IPS DF 6.9 (cell line): ENCODE measurements at regions not wholly inside any gene's neighbourhood (a gene's known extent, or its start where the extent isn't known, plus 50 kb on each side); places are given as distances from the start of the nearest gene placed in this dataset.
A peak's percentile ranks its signal among the peaks of the same experiment; 100 is the strongest.

Experiments used
- DNase-seq: peaks from one replicate; pipeline ENCODE4 v3.0.0-alpha.2; 2013; ENCODE audit warnings: low read depth, low spot score
- H3K27ac ChIP-seq: one replicate; pipeline ENCODE4 v1.5.1; 2013; ENCODE audit warnings: low read length, control low read depth
- H3K27me3 ChIP-seq: 2 replicates; pipeline ENCODE4 v1.6.1; 2013; ENCODE audit warnings: mild to moderate bottlenecking, low read length; ENCODE audit not compliant: control insufficient read depth, insufficient read depth
- H3K36me3 ChIP-seq: 2 replicates; pipeline ENCODE4 v1.6.1; 2013; ENCODE audit warnings: low read length; ENCODE audit not compliant: control insufficient read depth, insufficient read depth
- H3K4me1 ChIP-seq: 2 replicates; pipeline ENCODE4 v1.6.1; 2013; ENCODE audit warnings: low read length; ENCODE audit not compliant: control insufficient read depth, insufficient read depth
- H3K4me3 ChIP-seq: 2 replicates; pipeline ENCODE4 v1.5.1; 2013; ENCODE audit warnings: mild to moderate bottlenecking, low read length
- H3K9me3 ChIP-seq: 2 replicates; pipeline ENCODE4 v1.6.1; 2013; ENCODE audit warnings: low read length, inconsistent platforms; ENCODE audit not compliant: control insufficient read depth, insufficient read depth
- WGBS: extraction: QIAGEN DNeasy Blood & Tissue Kit; methylation state at CpG from one replicate; pipeline ENCODE4 v1.1.7; 2013; ENCODE audit warnings: mixed read lengths, missing lambda C conversion rate; ENCODE audit not compliant: insufficient read length, insufficient coverage; 5-methylcytosine and 5-hydroxymethylcytosine counted together

DNA sequence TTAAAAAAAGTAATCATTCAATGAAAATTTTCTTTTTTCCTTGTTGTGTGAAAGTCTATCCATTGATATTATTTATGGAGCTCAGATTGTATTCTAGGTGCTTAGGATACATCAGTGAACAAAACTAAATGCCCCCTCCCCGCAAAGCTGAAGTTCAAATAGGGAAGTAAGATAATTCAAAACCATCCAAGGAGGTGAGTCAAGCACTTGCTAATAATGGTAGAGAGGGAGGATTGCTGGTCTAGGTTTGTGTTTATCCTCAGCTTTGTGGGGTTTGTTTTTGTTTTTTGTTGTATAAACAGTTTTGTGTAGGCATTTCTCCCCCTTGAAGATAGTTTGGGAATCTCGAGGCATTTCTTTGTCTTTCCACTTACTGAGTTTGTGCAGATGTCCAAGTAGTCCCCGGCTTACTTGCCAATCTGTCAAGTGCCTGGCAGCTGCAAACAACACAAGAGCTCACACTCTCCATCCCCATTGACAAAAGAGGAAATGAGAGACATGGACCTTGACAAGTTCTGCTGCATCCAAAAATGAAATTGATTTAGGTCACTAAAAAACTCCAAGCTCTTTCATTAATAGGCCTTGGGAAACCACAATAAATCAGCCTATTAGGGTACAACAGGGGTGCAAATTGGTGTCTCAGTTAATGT is 575.8 kb upstream of the TBL1XR1 start:
- Histone ChIP-seq H3K4me3 (no peak overlapping the region), H3K36me3 (no peaks in the 10 kb centered on the region), H3K27me3 (no peaks in the 10 kb centered on the region), H3K4me1 (no peaks in the 10 kb centered on the region), H3K9me3 (no peaks in the 10 kb centered on the region), H3K27ac (no peak overlapping the region)
- no CpG with 5 or more reads among the region's 3 CpGs for WGBS
- DNase-seq: no peak

DNA sequence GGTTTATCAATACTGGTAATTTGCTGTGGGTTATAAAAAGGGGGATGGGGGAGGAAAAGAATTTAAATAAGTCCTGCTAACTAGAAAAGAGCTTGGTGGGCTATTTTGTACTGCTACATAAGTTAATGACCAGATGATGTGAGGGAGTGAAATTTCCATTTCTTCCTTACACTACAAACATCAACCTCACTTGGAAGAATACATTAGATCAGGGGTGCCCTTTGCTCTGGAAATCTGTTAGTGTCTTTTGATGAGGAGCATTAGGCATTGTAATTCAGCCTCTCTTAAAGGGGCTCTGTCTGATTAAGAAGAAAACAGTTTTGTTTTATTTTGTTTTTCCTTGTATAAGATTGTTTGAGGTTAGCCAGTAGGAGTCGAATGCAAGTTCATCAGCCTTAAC is 576.4 kb upstream of the TBL1XR1 start:
- DNase-seq: no peak
- Histone ChIP-seq H3K4me3 (no peak overlapping the region), H3K36me3 (no peaks in the 10 kb centered on the region), H3K27me3 (no peaks in the 10 kb centered on the region), H3K27ac (no peak overlapping the region), H3K9me3 (no peaks in the 10 kb centered on the region), H3K4me1 (no peaks in the 10 kb centered on the region)
- no CpG with 5 or more reads among the region's 1 CpG for WGBS

DNA sequence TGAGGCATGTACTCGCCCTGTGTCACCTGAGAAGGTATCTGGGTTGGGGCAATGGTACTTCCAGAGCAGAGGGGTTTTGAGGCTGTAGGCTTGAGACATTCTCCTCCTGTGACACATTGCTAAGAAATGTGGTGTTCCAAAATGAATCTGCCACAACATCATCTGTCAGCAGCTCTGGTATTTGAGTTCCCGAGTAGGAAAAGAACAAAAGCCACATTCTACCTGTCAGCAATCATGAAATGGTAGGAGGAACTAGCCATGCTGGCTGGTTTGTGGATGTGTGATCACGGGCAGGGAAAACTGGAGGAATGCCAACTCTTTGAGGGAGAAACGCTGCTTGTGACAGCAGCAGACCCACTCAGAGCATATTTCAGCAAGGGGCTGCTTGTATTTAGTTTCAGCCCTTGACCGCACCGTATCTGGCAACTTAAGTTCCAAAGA is 579.4 kb upstream of the TBL1XR1 start:
- Histone ChIP-seq H3K27me3 (no peaks in the 10 kb centered on the region), H3K27ac (no peak overlapping the region), H3K4me1 (0 out of 2 replicates have a peak, but pooled peaks cover 2% of the 10 kb centered on the region), H3K9me3 (no peaks in the 10 kb centered on the region), H3K4me3 (no peak overlapping the region), H3K36me3 (no peaks in the 10 kb centered on the region)
- DNase-seq: no peak
- no CpG with 5 or more reads among the region's 6 CpGs for WGBS

DNA sequence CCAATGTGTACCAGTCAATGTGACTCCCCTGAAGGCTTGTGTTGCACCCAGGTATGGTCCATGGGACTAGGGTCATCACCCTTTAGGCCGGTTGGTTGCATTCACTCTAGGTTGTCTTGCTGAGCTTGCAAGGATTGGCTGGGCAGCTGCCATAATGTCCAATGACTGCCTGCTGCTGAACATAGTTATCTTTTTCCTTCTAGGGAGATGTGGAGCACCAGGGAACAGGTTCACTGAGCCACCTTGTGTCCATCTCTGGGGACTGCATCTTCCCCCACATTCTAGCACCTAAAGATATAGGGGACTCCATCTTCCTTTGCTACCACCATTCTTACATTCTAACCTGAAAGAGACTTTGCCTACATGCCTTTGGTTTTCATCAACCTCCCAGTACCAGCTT is 580.4 kb upstream of the TBL1XR1 start:
- no peak overlapping the region for H3K4me3 ChIP-seq
- H3K27ac ChIP-seq: no peak overlapping the region
- WGBS: no CpG with 5 or more reads among the region's 1 CpG
- peak; percentile 33 for DNase-seq
- H3K9me3 ChIP-seq: no peaks in the 10 kb centered on the region
- H3K27me3 ChIP-seq: no peaks in the 10 kb centered on the region
- H3K4me1 ChIP-seq: 0 out of 2 replicates have a peak, but pooled peaks cover 2% of the 10 kb centered on the region
- H3K36me3 ChIP-seq: no peaks in the 10 kb centered on the region

DNA sequence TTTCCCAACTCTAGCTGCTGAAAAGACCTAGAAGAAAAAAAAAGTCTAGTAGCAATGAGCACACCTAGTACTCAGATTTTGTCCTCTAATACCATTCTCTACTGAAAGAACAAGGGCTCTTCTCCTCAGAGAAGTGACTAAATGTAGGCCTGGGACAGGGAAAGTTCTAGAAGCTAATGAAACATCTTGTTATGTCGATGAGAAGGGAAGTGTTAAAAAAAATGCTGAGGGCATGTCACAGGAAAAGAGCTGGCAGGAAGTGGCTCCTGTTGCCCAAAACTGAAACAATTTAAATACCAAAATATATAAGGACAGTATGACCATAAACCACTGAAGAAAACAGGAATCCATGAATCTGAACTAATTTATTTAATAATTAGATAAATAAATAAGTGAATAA is 581.4 kb upstream of the TBL1XR1 start:
- WGBS: no CpG with 5 or more reads among the region's 1 CpG
- Histone ChIP-seq H3K27ac (no peak overlapping the region), H3K27me3 (no peaks in the 10 kb centered on the region), H3K4me1 (0 out of 2 replicates have a peak, but pooled peaks cover 2% of the 10 kb centered on the region), H3K4me3 (no peak overlapping the region), H3K9me3 (no peaks in the 10 kb centered on the region), H3K36me3 (no peaks in the 10 kb centered on the region)
- no peak for DNase-seq

DNA sequence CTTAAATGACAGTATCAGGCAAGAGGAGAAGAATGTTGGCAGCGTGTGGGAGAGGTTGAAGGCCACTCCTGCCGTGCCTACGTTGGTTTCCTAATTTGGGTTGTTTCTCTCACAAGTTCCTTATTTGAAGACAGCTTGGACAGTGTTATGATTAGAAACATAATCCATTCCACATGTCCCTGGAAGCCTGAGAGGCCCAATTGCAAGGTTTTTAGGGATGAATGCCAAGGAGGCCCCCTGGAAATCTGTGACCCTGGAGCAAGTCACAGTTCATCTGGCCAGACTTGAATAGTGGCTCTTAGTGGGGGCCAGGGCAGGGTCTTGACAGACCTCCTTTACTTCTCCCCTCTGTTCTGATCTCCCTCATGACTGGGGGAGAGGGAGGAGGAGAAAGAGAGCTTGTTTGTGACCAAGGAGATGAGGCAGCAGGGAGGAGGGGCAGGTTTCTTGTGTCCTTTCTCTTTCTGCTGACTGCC is 584.4 kb upstream of the TBL1XR1 start:
- H3K27ac ChIP-seq: no peak overlapping the region
- H3K4me3 ChIP-seq: no peak overlapping the region
- H3K27me3 ChIP-seq: no peaks in the 10 kb centered on the region
- H3K36me3 ChIP-seq: no peaks in the 10 kb centered on the region
- no peak for DNase-seq
- H3K9me3 ChIP-seq: no peaks in the 10 kb centered on the region
- 0 out of 2 replicates have a peak, but pooled peaks cover 2% of the 10 kb centered on the region for H3K4me1 ChIP-seq
- no CpG with 5 or more reads among the region's 3 CpGs for WGBS

DNA sequence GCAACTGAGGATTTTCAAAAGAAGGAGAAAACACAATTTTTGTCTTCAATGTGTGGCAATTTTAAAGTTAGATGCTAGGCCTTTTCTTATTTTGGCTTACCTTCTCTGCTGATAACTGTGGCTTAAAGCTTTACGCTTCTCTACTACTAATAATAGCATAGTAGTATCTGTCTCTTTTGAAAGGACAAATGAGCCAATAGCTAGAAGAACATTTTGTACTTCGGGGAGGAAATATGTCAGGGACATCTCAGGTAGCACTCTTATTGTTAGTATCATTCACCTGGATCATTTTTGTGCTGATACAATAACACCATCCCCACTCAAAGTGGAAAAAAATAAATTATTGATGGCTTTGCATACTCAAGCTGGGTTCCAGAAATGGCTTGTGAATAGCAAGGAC is 586.1 kb upstream of the TBL1XR1 start:
- WGBS: no CpG with 5 or more reads among the region's 2 CpGs
- H3K4me3 ChIP-seq: no peak overlapping the region
- no peaks in the 10 kb centered on the region for H3K36me3 ChIP-seq
- H3K4me1 ChIP-seq: 0 out of 2 replicates have a peak, but pooled peaks cover 2% of the 10 kb centered on the region
- DNase-seq: no peak
- no peak overlapping the region for H3K27ac ChIP-seq
- H3K9me3 ChIP-seq: no peaks in the 10 kb centered on the region
- no peaks in the 10 kb centered on the region for H3K27me3 ChIP-seq

DNA sequence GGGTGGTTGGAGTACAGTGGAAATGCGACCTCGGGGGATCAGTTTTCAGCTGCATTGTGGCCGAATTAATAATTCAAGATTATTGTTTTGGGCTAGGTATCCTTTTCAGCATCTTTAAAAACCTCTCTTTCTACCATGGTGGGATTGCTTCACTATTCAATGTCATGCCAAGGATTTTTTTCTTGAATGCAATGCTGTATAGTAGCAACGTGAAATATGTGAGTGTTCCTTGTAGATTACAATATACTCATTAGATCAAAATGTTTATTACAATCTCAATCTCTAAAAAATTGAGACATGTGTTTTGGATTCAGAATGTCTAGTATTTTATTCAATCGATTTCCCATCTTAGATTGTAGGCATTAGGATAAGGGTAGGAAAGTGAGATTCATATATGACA is 586.5 kb upstream of the TBL1XR1 start:
- WGBS: no CpG with 5 or more reads among the region's 5 CpGs
- no peak for DNase-seq
- H3K27ac ChIP-seq: no peak overlapping the region
- H3K4me1 ChIP-seq: 0 out of 2 replicates have a peak, but pooled peaks cover 2% of the 10 kb centered on the region
- no peaks in the 10 kb centered on the region for H3K27me3 ChIP-seq
- no peaks in the 10 kb centered on the region for H3K36me3 ChIP-seq
- H3K4me3 ChIP-seq: no peak overlapping the region
- H3K9me3 ChIP-seq: no peaks in the 10 kb centered on the region

DNA sequence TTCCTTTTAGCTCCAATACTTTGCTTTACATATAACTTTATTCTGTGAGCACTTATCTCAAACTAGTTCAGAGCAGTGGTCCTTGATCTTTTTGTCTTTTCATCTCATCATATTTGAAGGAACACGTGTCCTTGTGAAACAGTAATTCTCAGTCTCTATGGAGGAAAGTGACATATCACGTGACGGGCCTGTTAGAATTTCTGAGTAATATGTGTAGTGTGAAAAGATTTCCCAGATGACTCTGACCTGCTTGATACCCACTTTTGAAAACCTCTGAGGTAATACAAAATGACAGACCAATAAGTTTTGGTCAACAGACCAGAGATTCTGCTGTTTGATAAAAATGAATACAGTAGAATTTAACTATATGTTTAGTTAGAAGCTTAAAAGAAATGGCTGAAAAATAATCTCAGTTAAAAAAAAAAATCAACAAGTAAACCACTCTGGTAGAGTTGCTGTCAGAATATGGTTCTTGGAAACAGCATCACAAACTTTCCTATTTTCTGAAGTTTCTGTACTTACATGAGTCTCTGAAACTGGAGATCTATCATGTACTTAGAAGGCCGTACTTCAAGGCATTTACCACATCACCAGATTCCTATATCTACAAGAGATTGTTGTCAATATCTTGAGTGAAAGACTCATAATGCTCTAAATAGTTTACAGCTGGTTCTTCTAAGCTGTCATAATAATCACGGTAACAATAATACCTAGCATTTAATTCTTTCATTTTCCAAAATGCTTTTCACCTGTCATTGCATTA is 590.2 kb upstream of the TBL1XR1 start:
- DNase-seq: no peak
- Histone ChIP-seq H3K27me3 (no peaks in the 10 kb centered on the region), H3K4me1 (no peaks in the 10 kb centered on the region), H3K36me3 (no peaks in the 10 kb centered on the region), H3K4me3 (no peak overlapping the region), H3K27ac (no peak overlapping the region), H3K9me3 (no peaks in the 10 kb centered on the region)
- no CpG with 5 or more reads among the region's 5 CpGs for WGBS

DNA sequence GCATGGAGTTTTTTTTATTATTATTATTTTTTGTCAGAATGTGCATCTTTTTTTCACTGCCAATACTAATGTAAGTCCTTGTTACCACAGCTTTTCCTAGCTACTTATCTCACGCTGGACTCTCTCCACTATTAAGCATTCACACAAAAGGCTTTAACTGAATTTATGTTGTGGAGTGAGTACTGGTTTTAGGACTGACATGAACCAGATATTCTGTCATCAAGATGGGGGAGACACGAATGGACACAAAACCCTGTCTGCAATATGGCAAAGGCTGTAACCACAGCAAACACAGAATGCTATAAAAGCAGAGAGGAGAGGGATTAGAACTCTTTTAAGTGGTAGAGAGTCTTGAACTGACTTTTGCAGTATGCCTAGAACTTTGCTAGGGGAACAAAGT is 592.2 kb upstream of the TBL1XR1 start:
- Histone ChIP-seq H3K27ac (no peak overlapping the region), H3K4me1 (no peaks in the 10 kb centered on the region), H3K36me3 (no peaks in the 10 kb centered on the region), H3K27me3 (no peaks in the 10 kb centered on the region), H3K9me3 (no peaks in the 10 kb centered on the region), H3K4me3 (no peak overlapping the region)
- no CpG with 5 or more reads among the region's 2 CpGs for WGBS
- no peak for DNase-seq
